MM.1S (cell line): ENCODE measurements at regions not wholly inside any gene's neighbourhood (a gene's known extent, or its start where the extent isn't known, plus 50 kb on each side); places are given as distances from the start of the nearest gene placed in this dataset.

ENCODE experiments used
- CTCF ChIP-seq: fragments of 300-600 bp; sonication (generic); IDR thresholded peaks from 2 replicates; pipeline ENCODE4 v1.5.1; 2016; ENCODE audit warnings: antibody characterized with exemption, low read length, mixed read lengths
- EZH2 ChIP-seq: fragments of 300-600 bp; sonication (generic); optimal IDR thresholded peaks from 2 replicates; pipeline ENCODE3; 2017; ENCODE audit warnings: low read depth, mild to moderate bottlenecking, antibody characterized with exemption, low read length, mixed read lengths
- EZH2phosphoT487 ChIP-seq: fragments of 300-600 bp; sonication (generic); IDR thresholded peaks from 2 replicates; pipeline ENCODE4 v1.6.1; 2018; ENCODE audit warnings: antibody characterized with exemption, low read length

GRCh38 chr4:60992037-60992436 lies 208.1 kb upstream of the ADGRL3 start:
- no peak for TF ChIP-seq CTCF
- no peak for TF ChIP-seq EZH2
- TF ChIP-seq EZH2phosphoT487, result no peak
